ENCODE measurements at regions not wholly inside any gene's neighbourhood (a gene's known extent, or its start where the extent isn't known, plus 50 kb on each side); places are given as distances from the start of the nearest gene placed in this dataset.

DNA sequence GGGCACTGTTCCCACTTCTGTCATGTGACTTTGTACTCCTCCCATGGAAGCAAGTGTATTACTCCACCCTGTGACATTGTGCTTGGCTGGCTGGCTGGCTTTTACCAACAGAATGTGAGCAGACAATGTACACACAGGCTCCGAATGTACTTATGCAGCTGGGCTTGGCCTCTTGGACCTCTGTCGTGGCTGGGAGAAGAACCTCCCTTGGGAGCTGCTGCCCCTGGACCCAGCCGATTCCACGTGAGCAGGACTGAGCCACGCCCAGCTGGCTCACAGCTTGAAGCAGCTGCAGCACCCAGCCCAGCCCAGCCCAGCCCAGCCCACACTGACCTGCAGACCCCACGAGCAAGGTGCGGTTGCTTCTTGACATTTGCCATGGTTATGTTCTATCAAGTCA lies 177.5 kb downstream of the RBFOX3 start:
- H3K27ac ChIP-seq: no peak overlapping the region
- TF ChIP-seq, protein P1, sequence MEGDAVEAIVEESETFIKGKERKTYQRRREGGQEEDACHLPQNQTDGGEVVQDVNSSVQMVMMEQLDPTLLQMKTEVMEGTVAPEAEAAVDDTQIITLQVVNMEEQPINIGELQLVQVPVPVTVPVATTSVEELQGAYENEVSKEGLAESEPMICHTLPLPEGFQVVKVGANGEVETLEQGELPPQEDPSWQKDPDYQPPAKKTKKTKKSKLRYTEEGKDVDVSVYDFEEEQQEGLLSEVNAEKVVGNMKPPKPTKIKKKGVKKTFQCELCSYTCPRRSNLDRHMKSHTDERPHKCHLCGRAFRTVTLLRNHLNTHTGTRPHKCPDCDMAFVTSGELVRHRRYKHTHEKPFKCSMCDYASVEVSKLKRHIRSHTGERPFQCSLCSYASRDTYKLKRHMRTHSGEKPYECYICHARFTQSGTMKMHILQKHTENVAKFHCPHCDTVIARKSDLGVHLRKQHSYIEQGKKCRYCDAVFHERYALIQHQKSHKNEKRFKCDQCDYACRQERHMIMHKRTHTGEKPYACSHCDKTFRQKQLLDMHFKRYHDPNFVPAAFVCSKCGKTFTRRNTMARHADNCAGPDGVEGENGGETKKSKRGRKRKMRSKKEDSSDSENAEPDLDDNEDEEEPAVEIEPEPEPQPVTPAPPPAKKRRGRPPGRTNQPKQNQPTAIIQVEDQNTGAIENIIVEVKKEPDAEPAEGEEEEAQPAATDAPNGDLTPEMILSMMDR (conservative IDR thresholded peaks at IDR 0.05): no peak
- no peak for TF ChIP-seq ZFX (IDR thresholded peaks at IDR 0.05)

DNA sequence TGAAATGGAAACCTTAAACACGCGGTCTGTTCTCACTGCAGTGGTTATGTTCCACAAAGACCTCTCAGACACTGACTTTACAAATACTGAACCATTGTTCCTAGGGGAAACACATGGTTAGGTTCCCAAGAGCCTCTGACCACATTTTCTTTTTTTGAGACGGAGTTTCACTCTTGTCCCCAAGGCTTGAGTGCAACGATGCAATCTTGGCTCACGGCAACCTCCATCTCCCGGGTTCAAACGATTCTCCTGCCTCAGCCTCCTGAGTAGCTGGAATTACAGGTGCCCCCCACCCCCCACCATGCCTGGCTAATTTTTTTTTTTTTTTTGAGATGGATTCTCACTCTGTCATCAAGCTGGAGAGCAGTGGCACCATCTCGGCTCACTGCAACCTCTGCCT lies 179.7 kb downstream of the RBFOX3 start:
- no peak overlapping the region for H3K27ac ChIP-seq

DNA sequence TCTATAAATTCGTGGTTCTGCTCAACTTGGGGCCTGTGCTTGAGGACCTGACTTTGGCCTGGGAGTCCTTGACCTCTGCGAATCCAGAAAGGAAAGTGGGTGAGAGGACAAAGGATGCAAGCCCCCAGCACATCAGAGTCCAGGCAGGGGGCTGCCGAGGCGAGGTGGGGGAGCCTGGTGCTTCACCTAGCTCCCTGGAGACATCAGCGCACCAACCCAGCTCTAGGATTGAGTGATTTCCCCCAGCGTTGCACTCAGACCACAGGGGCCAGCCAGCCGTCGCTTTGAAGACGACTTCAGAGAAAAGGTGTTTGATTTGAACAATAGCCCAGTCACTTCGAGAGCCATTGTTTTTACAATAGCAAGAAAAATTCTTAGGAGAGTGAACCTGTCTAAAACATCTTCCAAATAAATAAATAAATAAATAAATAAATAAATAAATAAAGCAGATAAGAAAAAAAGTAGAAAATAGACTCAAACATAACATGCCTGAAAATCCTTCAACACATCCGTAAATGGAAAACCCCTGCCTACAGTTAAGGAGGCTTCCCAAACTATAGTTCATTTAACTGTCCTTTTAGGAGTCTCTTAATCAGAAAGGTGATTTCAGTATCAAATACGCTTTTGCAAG lies 180.9 kb downstream of the RBFOX3 start:
- TF ChIP-seq, protein P1 (conservative IDR thresholded peaks at IDR 0.05): no peak
- TF ChIP-seq ZFX (IDR thresholded peaks at IDR 0.05): no peak

More for the DNA sequence above, 179.7 kb downstream of the RBFOX3 start:
- TF ChIP-seq, protein P1 (conservative IDR thresholded peaks at IDR 0.05): no peak
- no peak for TF ChIP-seq ZFX (IDR thresholded peaks at IDR 0.05)

GRCh38 chr17:79428988-79429387 lies 181.9 kb downstream of the RBFOX3 start:
- TF ChIP-seq, protein P1 (conservative IDR thresholded peaks at IDR 0.05): no peak
- TF ChIP-seq ZFX (IDR thresholded peaks at IDR 0.05): no peak
- no peak overlapping the region for H3K27ac ChIP-seq

More for the DNA sequence above, 180.9 kb downstream of the RBFOX3 start:
- no peak overlapping the region for H3K27ac ChIP-seq

DNA sequence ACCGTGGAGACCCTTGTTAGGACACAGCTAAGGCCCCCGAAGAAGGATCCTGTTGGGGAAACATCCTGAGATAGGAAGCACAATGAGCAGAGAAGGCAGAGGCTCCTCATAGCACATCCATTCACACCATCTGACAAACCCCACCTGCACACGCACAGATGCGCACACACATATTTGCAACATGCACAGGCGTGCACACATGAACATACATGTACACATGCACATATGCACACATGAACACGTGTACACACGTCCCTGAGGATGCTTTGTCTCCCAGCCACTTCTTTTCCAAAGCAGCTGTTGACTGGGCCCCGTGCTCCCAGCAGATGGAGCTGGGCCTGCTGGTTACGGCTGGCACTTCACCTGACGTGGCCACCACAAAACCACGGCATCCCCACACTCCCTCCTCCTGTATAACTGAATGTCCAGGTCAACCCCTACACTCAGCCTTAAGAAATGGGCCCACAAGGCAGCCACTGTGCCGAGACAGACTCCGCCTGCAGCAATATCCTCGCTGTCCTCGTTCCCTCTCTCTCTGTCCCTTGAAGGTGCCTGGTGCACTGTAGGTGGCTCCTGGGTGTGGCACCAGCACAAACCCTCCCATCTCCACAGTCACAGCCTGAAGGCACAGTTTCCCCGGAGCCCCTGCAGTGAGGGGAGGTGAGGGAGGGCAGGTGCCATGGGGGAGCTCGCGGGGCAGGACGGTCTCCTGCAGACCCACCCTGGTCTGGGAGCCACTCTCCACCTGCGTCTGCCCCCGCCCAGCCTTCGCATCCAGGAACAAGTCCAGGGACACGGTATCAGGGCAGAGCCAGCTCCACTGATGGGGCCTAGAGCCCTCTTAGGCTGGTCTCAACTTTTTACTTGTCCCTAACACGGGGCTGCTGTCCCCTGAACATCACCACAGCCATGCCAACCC lies 183.0 kb downstream of the RBFOX3 start:
- H3K27ac ChIP-seq: no peak overlapping the region
- TF ChIP-seq ZFX (IDR thresholded peaks at IDR 0.05): no peak
- TF ChIP-seq, protein P1 (conservative IDR thresholded peaks at IDR 0.05): no peak

- no peak overlapping the region for H3K27ac ChIP-seq
- TF ChIP-seq ZFX (IDR thresholded peaks at IDR 0.05): no peak
- TF ChIP-seq, protein P1 (conservative IDR thresholded peaks at IDR 0.05): no peak
These were observed 185.2 kb downstream of the RBFOX3 start for GRCh38 chr17:79425686-79426085.

Measured in C4-2B (cell line).